ENCODE measurements at regions not wholly inside any gene's neighbourhood (a gene's known extent, or its start where the extent isn't known, plus 50 kb on each side); places are given as distances from the start of the nearest gene placed in this dataset.
"Not testable (repeated sequence)": the region's sequence is repeated elsewhere in the genome, so short reads cannot be mapped to it uniquely, and the experiment has no call there.

DNA sequence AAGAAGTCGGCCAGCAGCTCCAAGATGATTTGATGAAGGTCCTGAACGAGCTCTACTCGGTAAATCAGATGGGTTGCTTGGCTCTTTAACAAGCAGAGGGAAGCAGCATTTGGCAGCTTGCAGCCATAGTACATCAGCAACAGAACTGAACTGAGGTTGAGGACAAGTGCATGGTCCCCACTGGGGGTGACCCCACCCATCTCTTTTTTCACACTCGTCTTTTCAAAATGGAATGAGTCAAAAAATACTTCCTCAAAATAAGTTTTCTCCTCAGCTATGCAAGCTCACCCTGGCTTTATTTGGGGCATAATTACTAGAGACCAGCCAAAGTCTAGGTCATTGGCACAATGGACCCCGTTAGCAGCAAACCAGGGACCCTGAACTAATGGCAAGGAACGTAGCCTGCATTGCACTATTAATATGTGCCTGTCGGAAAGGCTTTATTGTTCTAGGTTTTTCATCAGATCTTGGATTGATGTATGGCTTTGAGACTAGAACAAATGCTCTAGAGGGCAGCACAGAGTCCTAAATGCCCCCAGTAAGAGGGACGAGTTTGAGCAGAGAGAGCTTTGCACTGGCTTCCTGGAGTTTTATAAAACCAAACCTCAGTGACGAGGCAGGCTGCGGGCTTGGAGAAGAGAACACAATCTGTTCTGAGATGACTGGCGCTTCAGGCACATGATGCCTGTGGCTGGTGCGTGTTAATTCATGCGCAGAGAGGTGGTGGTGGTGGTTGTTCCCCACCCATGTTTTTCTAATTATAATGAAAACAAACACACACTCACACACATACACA lies 74.2 kb upstream of the FAM72C start:
- DNase-seq (ENCODE audit: low spot score); CTCF ChIA-PET; POLR2A ChIA-PET (ENCODE audit: low non-redundant PET); H3K27ac ChIP-seq: not testable (repeated sequence)

DNA sequence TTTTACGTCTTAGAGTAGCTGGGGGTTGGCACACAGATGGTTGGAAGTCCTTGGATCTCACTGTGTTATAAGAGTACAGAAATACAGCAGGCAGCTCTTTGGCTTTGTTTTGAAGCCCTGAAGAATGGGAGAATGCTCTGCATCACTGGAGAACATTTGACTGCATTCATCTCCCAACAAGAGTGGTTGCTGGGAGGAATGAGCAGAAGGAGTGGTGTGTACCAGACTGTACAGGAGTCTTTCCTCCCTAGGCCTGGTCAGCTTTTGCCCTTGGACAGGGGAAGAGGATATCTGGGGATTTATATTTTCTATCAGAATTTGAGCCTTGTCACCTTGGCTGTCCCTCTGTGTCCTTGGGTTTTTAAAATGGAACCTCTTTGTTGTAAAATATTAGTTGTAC lies 70.5 kb upstream of the FAM72C start:
- DNase-seq (ENCODE audit: low spot score); H3K27ac ChIP-seq; CTCF ChIA-PET; POLR2A ChIA-PET (ENCODE audit: low non-redundant PET): not testable (repeated sequence)

DNA sequence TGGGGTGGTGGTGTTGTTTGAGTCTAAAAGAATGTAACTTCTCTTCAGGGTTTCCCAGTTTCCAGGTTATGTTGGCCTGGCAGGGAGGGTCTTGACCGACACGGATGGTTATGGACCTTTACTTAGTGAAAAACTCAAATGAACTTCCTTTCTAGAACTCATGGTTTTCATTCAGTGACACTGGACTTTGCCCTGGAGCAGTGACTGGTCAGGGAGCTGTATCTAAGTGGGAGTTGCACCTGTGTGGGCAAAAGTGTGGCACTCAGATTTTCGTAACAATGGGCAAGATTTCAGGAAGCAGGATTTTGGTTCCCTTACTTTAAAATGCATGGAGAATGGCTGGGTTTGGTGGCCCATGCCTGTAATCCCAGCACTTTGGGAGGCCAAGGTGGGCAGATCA lies 68.5 kb upstream of the FAM72C start:
- DNase-seq (ENCODE audit: low spot score); H3K27ac ChIP-seq; POLR2A ChIA-PET (ENCODE audit: low non-redundant PET); CTCF ChIA-PET: not testable (repeated sequence)

DNA sequence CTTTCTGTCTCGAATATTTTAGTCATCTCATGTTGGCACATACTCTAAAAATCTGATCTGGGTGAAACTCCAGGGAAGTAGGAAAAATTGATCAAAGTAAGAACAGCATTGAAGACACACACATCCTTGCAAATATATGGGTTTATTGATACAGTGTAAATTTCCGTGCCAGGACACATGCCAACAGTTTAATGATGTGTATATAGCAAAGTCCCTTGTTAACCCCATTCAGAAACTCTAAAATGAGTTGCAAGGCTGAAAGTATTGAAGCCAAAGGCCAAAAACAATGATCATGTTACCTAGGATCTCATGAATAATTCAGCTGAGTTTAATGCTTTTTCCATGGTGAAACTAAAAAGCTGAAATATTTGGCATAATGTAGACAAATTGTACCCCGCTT lies 62.3 kb upstream of the FAM72C start:
- DNase-seq (ENCODE audit: low spot score); H3K27ac ChIP-seq; CTCF ChIA-PET; POLR2A ChIA-PET (ENCODE audit: low non-redundant PET): not testable (repeated sequence)

DNA sequence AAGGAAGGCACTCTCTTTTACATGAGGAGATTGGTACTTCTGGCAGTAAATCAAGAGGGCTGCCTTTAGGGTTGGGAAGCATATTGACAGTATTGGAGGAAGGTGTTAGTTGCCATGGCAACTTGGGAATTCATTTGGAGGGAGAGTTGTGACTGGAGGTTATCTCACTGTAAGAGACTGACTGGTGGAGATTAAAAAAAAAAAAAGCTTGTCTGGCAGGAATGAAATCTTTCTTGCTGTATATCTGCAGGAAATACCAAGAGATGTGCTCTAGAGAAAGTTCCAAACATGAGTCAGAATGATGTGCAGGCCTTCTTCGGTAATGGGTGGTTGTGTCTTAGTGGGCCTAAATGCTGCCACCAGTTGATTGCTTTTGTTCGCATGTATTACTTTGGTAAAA lies 59.8 kb upstream of the FAM72C start:
- H3K27ac ChIP-seq; CTCF ChIA-PET; DNase-seq (ENCODE audit: low spot score); POLR2A ChIA-PET (ENCODE audit: low non-redundant PET): not testable (repeated sequence)

DNA sequence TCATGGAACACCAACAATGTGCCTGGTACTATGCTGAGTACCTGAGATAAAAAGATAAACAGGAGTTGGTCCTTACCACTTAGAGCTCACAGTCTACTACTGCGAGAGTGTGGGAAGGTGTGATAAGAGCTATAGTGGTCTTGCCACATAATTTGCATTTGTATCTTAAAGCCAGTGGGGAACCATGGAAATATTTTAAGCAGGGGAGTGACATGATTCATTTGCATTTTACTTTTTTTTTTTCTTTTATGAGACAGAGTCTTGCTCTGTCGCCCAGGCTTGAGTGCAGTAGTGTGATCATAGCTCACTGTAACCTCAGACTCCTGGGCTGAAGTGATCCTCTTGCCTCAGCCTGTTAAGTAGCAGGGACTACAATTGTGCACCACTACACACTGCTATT lies 54.2 kb upstream of the FAM72C start:
- CTCF ChIA-PET; POLR2A ChIA-PET (ENCODE audit: low non-redundant PET): not testable (repeated sequence)

DNA sequence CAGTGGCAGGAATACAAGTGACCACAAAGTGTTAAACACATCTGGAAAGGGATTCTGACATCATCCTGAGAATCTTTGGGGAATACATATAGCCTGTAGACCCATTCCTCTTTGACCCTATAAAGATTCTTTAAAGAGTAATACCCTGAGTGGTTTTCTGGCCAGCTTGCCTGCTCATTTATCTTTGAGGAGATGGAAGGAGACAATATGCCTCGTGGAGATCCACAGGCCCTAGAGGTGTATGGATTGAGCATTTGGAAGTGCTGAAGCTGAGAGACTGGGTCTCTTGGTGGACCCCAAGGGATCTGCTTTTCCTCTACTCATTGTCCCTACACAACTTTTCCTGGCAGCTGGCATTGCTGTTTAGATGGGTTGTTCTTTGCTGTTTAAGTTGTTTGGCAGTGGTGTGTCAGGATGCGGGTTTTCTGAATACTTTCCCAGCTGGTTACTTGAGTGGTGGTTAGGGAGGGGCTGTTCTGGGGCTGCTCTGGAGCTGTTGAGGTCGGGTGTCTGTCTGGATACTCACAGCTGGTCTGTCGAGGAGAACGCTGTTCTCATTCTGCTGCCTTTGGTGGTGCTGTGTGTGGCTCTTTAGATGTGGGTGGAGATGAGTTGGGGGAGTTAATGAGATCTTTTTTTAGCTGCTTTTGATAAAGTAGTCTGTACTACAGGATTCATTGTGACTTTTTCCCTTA lies 50.1 kb upstream of the FAM72C start:
- CTCF ChIA-PET; POLR2A ChIA-PET (ENCODE audit: low non-redundant PET): not testable (repeated sequence)

More for the DNA sequence above, 54.2 kb upstream of the FAM72C start:
- not testable (repeated sequence) for DNase-seq (ENCODE audit: low spot score); H3K27ac ChIP-seq

More for the DNA sequence above, 50.1 kb upstream of the FAM72C start:
- not testable (repeated sequence) for H3K27ac ChIP-seq; DNase-seq (ENCODE audit: low spot score)

Measured in RWPE1 (cell line).